Sigmoid colon (tissue), 4 donors: ENCODE measurements at regions not wholly inside any gene's neighbourhood (a gene's known extent, or its start where the extent isn't known, plus 50 kb on each side); places are given as distances from the start of the nearest gene placed in this dataset.

Source experiments
- EP300 ChIP-seq, 4 donors: sonication (generic); formaldehyde crosslinking; IDR thresholded peaks; one replicate each; pipeline ENCODE4 v1.6.1; 2017; ENCODE audit warnings: antibody characterized with exemption in 4 of 4
- TF ChIP-seq, protein P1 (sequence below), 4 experiments: fragments of 450-650 bp in 3 of 4; fragments of 200-600 bp in 1 of 4; IDR thresholded peaks; one replicate each; pipeline ENCODE4 v1.5.1; 2016 to 2019; ENCODE audit warnings: antibody characterized with exemption in 4 of 4, mild to moderate bottlenecking in 3 of 4, moderate library complexity in 2 of 4

DNA sequence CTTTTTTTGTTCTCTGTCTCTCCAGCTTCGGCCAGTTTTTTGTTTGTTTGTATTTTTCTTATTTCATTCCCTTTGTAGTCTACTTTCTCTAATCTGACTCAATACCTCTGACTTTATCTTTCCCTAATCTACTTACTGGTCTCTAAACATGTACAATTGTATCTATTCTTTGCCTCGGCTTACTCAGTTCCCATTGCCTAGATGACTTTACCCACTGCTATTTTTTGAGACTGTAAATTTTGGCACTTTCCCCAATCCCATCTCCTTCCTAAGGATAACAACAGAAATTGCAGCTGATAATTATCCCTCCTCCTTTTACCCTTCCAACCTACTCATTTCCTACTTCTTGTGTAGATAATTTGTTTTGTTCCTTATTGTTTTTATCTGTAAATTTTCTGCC lies 511.1 kb downstream of the RPL10L start:
- TF ChIP-seq EP300 (IDR thresholded peaks at IDR 0.05), result no peak
- TF ChIP-seq, protein P1, sequence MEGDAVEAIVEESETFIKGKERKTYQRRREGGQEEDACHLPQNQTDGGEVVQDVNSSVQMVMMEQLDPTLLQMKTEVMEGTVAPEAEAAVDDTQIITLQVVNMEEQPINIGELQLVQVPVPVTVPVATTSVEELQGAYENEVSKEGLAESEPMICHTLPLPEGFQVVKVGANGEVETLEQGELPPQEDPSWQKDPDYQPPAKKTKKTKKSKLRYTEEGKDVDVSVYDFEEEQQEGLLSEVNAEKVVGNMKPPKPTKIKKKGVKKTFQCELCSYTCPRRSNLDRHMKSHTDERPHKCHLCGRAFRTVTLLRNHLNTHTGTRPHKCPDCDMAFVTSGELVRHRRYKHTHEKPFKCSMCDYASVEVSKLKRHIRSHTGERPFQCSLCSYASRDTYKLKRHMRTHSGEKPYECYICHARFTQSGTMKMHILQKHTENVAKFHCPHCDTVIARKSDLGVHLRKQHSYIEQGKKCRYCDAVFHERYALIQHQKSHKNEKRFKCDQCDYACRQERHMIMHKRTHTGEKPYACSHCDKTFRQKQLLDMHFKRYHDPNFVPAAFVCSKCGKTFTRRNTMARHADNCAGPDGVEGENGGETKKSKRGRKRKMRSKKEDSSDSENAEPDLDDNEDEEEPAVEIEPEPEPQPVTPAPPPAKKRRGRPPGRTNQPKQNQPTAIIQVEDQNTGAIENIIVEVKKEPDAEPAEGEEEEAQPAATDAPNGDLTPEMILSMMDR (IDR thresholded peaks at IDR 0.05), result no peak
